Chondrocyte (in vitro differentiated cells): ENCODE measurements at regions not wholly inside any gene's neighbourhood (a gene's known extent, or its start where the extent isn't known, plus 50 kb on each side); places are given as distances from the start of the nearest gene placed in this dataset.
"Not testable (repeated sequence)": the region's sequence is repeated elsewhere in the genome, so short reads cannot be mapped to it uniquely, and the experiment has no call there.

Source experiments
- DNase-seq: peaks from one replicate; pipeline ENCODE4 v3.0.0; 2021; ENCODE audit warnings: mixed read lengths, low spot score
- H3K27ac Mint-ChIP-seq: one replicate; pipeline ENCODE4 v1.8.0; 2021; ENCODE audit warnings: mild to moderate bottlenecking, moderate library complexity, mixed read lengths; ENCODE audit not compliant: unreplicated experiment
- H3K27me3 Mint-ChIP-seq: 2 replicates; pipeline ENCODE4 v1.8.0; 2021; ENCODE audit warnings: low read depth, mixed read lengths
- H3K36me3 Mint-ChIP-seq: 2 replicates; pipeline ENCODE4 v1.8.0; 2021; ENCODE audit warnings: low read depth, mixed read lengths
- H3K4me1 Mint-ChIP-seq: 2 replicates; pipeline ENCODE4 v1.8.0; 2021; ENCODE audit warnings: low read depth, mild to moderate bottlenecking, mixed read lengths
- H3K4me3 Mint-ChIP-seq: one replicate; pipeline ENCODE4 v1.8.0; 2021; ENCODE audit warnings: mild to moderate bottlenecking, moderate library complexity, mixed read lengths; ENCODE audit not compliant: unreplicated experiment
- H3K9me3 Mint-ChIP-seq: 2 replicates; pipeline ENCODE4 v1.8.0; 2021; ENCODE audit warnings: low read depth, mixed read lengths
- CTCF ChIP-seq: fragments of 200-600 bp; sonication (generic); IDR thresholded peaks from 2 replicates; pipeline ENCODE4 v1.5.0; 2021; ENCODE audit warnings: antibody characterized with exemption, mild to moderate bottlenecking, moderate library complexity

GRCh38 chr7:96819111-96819700, 109.6 kb upstream of the SEM1 start:
- no peak overlapping the region for H3K4me3 Mint-ChIP-seq
- H3K27ac Mint-ChIP-seq = no peak overlapping the region
- peaks cover 6% of the 10 kb centered on the region for H3K27me3 Mint-ChIP-seq
- DNase-seq = no peak
- H3K9me3 Mint-ChIP-seq = peaks cover 1% of the 10 kb centered on the region
- TF ChIP-seq CTCF = no peak
- H3K4me1 Mint-ChIP-seq = peaks cover 17% of the 10 kb centered on the region
- H3K36me3 Mint-ChIP-seq = no peaks in the 10 kb centered on the region

- not testable (repeated sequence) for H3K4me3 Mint-ChIP-seq, DNase-seq, H3K27me3 Mint-ChIP-seq, H3K36me3 Mint-ChIP-seq, H3K9me3 Mint-ChIP-seq, H3K27ac Mint-ChIP-seq
- H3K4me1 Mint-ChIP-seq = peaks cover 17% of the 10 kb centered on the region
Observed at GRCh38 chr7:96821131-96821530, 111.5 kb upstream of the SEM1 start.

- H3K27me3 Mint-ChIP-seq = no peaks in the 10 kb centered on the region
- no peak for DNase-seq
- no peaks in the 10 kb centered on the region for H3K36me3 Mint-ChIP-seq
- H3K4me3 Mint-ChIP-seq = no peak overlapping the region
- H3K4me1 Mint-ChIP-seq = peaks cover 17% of the 10 kb centered on the region
- no peak for TF ChIP-seq CTCF
- H3K27ac Mint-ChIP-seq = no peak overlapping the region
- no peaks in the 10 kb centered on the region for H3K9me3 Mint-ChIP-seq
Observed at GRCh38 chr7:96822824-96823223, 113.2 kb upstream of the SEM1 start.

GRCh38 chr7:96823274-96823673, 113.6 kb upstream of the SEM1 start:
- DNase-seq = no peak

GRCh38 chr7:96824686-96825085, 115.0 kb upstream of the SEM1 start:
- Mint-ChIP-seq H3K4me1 (peaks cover 11% of the 10 kb centered on the region), H3K36me3 (no peaks in the 10 kb centered on the region), H3K4me3 (no peak overlapping the region), H3K9me3 (no peaks in the 10 kb centered on the region), H3K27ac (no peak overlapping the region), H3K27me3 (no peaks in the 10 kb centered on the region)
- DNase-seq = no peak
- TF ChIP-seq CTCF = no peak

More at GRCh38 chr7:96823274-96823673, 113.6 kb upstream of the SEM1 start:
- Mint-ChIP-seq H3K27me3 (no peaks in the 10 kb centered on the region), H3K9me3 (no peaks in the 10 kb centered on the region), H3K27ac (no peak overlapping the region), H3K36me3 (no peaks in the 10 kb centered on the region), H3K4me1 (peaks cover 17% of the 10 kb centered on the region), H3K4me3 (no peak overlapping the region)
- TF ChIP-seq CTCF = no peak

- H3K27ac Mint-ChIP-seq = no peak overlapping the region
- no peaks in the 10 kb centered on the region for H3K27me3 Mint-ChIP-seq
- no peaks in the 10 kb centered on the region for H3K9me3 Mint-ChIP-seq
- H3K4me1 Mint-ChIP-seq = peaks cover 5% of the 10 kb centered on the region
- no peak for DNase-seq
- H3K4me3 Mint-ChIP-seq = no peak overlapping the region
- TF ChIP-seq CTCF = no peak
- H3K36me3 Mint-ChIP-seq = no peaks in the 10 kb centered on the region
Observed at GRCh38 chr7:96825285-96825684, 115.6 kb upstream of the SEM1 start.
